ENCODE measurements at regions not wholly inside any gene's neighbourhood (a gene's known extent, or its start where the extent isn't known, plus 50 kb on each side); places are given as distances from the start of the nearest gene placed in this dataset.

GRCh38 chr15:93286446-93286845, 197.4 kb upstream of the RGMA start:
- DNase-seq (no peak), ATAC-seq (ENCODE audit: low read depth) (no peak)
- dilution Hi-C loops (cut with HindIII; ENCODE audit: low sequenced_read_pairs, unreplicated experiment): no loop called here
- no peak overlapping the region for H3K4me3 ChIP-seq (ENCODE audit: insufficient read depth, low read depth, low read length)
- no peak overlapping the region for H2BK5ac ChIP-seq (ENCODE audit: low read depth, low read length, poor library complexity, severe bottlenecking)
- no peak overlapping the region for H3K18ac ChIP-seq (ENCODE audit: low read depth, low read length)
- ChIA-PET CTCF (no interaction called here), POLR2A (ENCODE audit: unreplicated experiment) (no interaction called here)
- H4K5ac ChIP-seq (ENCODE audit: low read depth, low read length): no peak overlapping the region
- H3K14ac ChIP-seq (replicated peaks; ENCODE audit: low read depth, low read length): no peak overlapping the region
- no CpG with 5 or more reads among the region's 1 CpG for WGBS, 2 experiments (ENCODE audit: extremely low coverage in 2 of 2, insufficient read length in 1 of 2)
- in situ Hi-C loops (cut with MboI; ENCODE audit: low sequenced_read_pairs): no loop called here
- no peak overlapping the region for H3K4me2 ChIP-seq (ENCODE audit: low read depth, low read length)
- H3K36me3 ChIP-seq (ENCODE audit: control insufficient read depth, insufficient read depth, low read length): no peaks in the 10 kb centered on the region
- no peak overlapping the region for H4K8ac ChIP-seq (ENCODE audit: low read depth in 2 of 2, low read length in 2 of 2)
- H3K9me3 ChIP-seq (ENCODE audit: control insufficient read depth, insufficient read depth, low read length): peaks cover 26% of the 10 kb centered on the region
- no peak overlapping the region for H3K27ac ChIP-seq (ENCODE audit: insufficient read depth, low read length)
- no peak overlapping the region for H4K91ac ChIP-seq (ENCODE audit: insufficient read depth, low read depth, low read length)
- no peak overlapping the region for H3K9ac ChIP-seq (ENCODE audit: low read depth, low read length)
- H2BK20ac ChIP-seq (ENCODE audit: low read depth, low read length): no peak overlapping the region
- H3K4me1 ChIP-seq (ENCODE audit: control insufficient read depth, insufficient read depth, low read length): no peaks in the 10 kb centered on the region
- H3K9me1 ChIP-seq (ENCODE audit: insufficient read depth, low read length): no peaks in the 10 kb centered on the region
- H3K4ac ChIP-seq (ENCODE audit: low read depth, low read length): no peak overlapping the region
- H3K56ac ChIP-seq (ENCODE audit: extremely low read depth, insufficient read depth, low read length): no peak overlapping the region
- no peak for TF ChIP-seq SMC3 (IDR thresholded peaks at IDR 0.05; ENCODE audit: low read depth, low read length)
- TF ChIP-seq RCOR1 (IDR thresholded peaks at IDR 0.05; ENCODE audit: insufficient replicate concordance, low read length): no peak
- TF ChIP-seq RFX5 (IDR thresholded peaks at IDR 0.05; ENCODE audit: low read depth, low read length): no peak
- no peak for TF ChIP-seq FOS (IDR thresholded peaks at IDR 0.05; ENCODE audit: low read depth, low read length)
- no peak for TF ChIP-seq ELK1 (IDR thresholded peaks at IDR 0.05; ENCODE audit: borderline replicate concordance, low read depth, low read length)
- no peak for TF ChIP-seq MAFK (IDR thresholded peaks at IDR 0.05; ENCODE audit: low read depth, low read length)
- no peak for TF ChIP-seq POLR2A (IDR thresholded peaks at IDR 0.05; ENCODE audit: low read depth, low read length)
- no peak for TF ChIP-seq NFE2L2 (IDR thresholded peaks at IDR 0.05; ENCODE audit: low read depth, low read length)
- no peak for TF ChIP-seq CEBPB (IDR thresholded peaks at IDR 0.05; ENCODE audit: low read depth, low read length)
- H3K79me1 ChIP-seq (ENCODE audit: low read depth in 1 of 2, low read length in 2 of 2): no peaks in the 10 kb centered on the region
- intact Hi-C loops (cut with micrococcal nuclease): no loop called here
- no peaks in the 10 kb centered on the region for H4K20me1 ChIP-seq (ENCODE audit: insufficient read depth, low read length)
- H2BK15ac ChIP-seq (ENCODE audit: low read depth, low read length): no peak overlapping the region
- H3K27me3 ChIP-seq (ENCODE audit: control insufficient read depth, insufficient read depth, low read length): no peaks in the 10 kb centered on the region
- H2BK120ac ChIP-seq (ENCODE audit: low read depth, low read length): no peak overlapping the region
- no peak overlapping the region for H2AFZ ChIP-seq (replicated peaks; ENCODE audit: low read length, poor library complexity)
- H2AK9ac ChIP-seq (replicated peaks; ENCODE audit: low read depth, low read length, poor library complexity): no peak overlapping the region
- no TSS peak for BruUV-seq (replicated peaks)
- H3K23ac ChIP-seq (ENCODE audit: low read depth, low read length): no peak overlapping the region
- H2AK5ac ChIP-seq (ENCODE audit: low read depth, low read length): no peak overlapping the region
